Neuronal stem cell (in vitro differentiated cells): ENCODE measurements at regions not wholly inside any gene's neighbourhood (a gene's known extent, or its start where the extent isn't known, plus 50 kb on each side); places are given as distances from the start of the nearest gene placed in this dataset.

ENCODE experiments used
- DNase-seq: peaks from one replicate; pipeline ENCODE4 v3.0.0-alpha.2; 2013; ENCODE audit warnings: low spot score
- H2AFZ ChIP-seq: one replicate; pipeline ENCODE4 v1.6.1; 2013; ENCODE audit warnings: mild to moderate bottlenecking, low read length, inconsistent platforms
- H2AK5ac ChIP-seq: 2 replicates; pipeline ENCODE4 v1.6.1; 2013; ENCODE audit warnings: low read depth, mild to moderate bottlenecking, inconsistent platforms, low read length, moderate library complexity, mixed read lengths
- H2BK120ac ChIP-seq: 2 replicates; pipeline ENCODE4 v1.6.1; 2013; ENCODE audit warnings: low read depth, mild to moderate bottlenecking, inconsistent platforms, low read length, moderate library complexity, mixed read lengths
- H2BK12ac ChIP-seq: one replicate; pipeline ENCODE4 v1.6.1; 2013; ENCODE audit warnings: low read length, inconsistent platforms
- H2BK15ac ChIP-seq: 2 replicates; pipeline ENCODE4 v1.6.1; 2013; ENCODE audit warnings: mild to moderate bottlenecking, low read length, inconsistent platforms, mixed read lengths
- H2BK5ac ChIP-seq: one replicate; pipeline ENCODE4 v1.6.1; 2013; ENCODE audit warnings: inconsistent platforms, mild to moderate bottlenecking, low read length, moderate library complexity
- H3K14ac ChIP-seq: one replicate; pipeline ENCODE4 v1.6.1; 2013; ENCODE audit warnings: low read length, inconsistent platforms
- H3K18ac ChIP-seq: 2 replicates; pipeline ENCODE4 v1.6.1; 2013; ENCODE audit warnings: low read length, inconsistent platforms
- H3K23ac ChIP-seq: 2 replicates; pipeline ENCODE4 v1.6.1; 2013; ENCODE audit warnings: low read depth, mild to moderate bottlenecking, mixed read lengths, low read length, inconsistent platforms; ENCODE audit not compliant: poor library complexity
- H3K27ac ChIP-seq: replicated peaks from 3 replicates; pipeline ENCODE4 v1.5.1; 2013; ENCODE audit warnings: low read length, inconsistent platforms
- H3K27me3 ChIP-seq, 3 experiments: 2 replicates each; pipeline ENCODE4 v1.6.1; 2013; ENCODE audit warnings: low read length in 3 of 3, mild to moderate bottlenecking in 2 of 3, inconsistent platforms in 1 of 3, low read depth in 1 of 3, mixed read lengths in 1 of 3, moderate library complexity in 1 of 3; ENCODE audit not compliant: control insufficient read depth in 3 of 3, insufficient read depth in 3 of 3
- H3K36me3 ChIP-seq, 2 donors: replicated peaks in 1 of 2; 2 replicates each; pipeline ENCODE4 v1.6.1; 2013; ENCODE audit warnings: low read length in 2 of 2; ENCODE audit not compliant: control insufficient read depth in 2 of 2, insufficient read depth in 2 of 2
- H3K4ac ChIP-seq: 2 replicates; pipeline ENCODE4 v1.6.1; 2013; ENCODE audit warnings: inconsistent platforms, mild to moderate bottlenecking, low read length, moderate library complexity
- H3K4me1 ChIP-seq, 2 donors: 1 replicate in 1 of 2; 2 replicates in 1 of 2; pipeline ENCODE4 v1.6.1; 2013; ENCODE audit warnings: low read length in 2 of 2, low read depth in 1 of 2; ENCODE audit not compliant: control insufficient read depth in 2 of 2, insufficient read depth in 1 of 2
- H3K4me2 ChIP-seq: one replicate; pipeline ENCODE4 v1.6.1; 2013; ENCODE audit warnings: mild to moderate bottlenecking, low read length, inconsistent platforms; ENCODE audit not compliant: insufficient read depth, poor library complexity, severe bottlenecking
- H3K4me3 ChIP-seq, 2 donors: 2 replicates each; pipeline ENCODE4 v1.5.1; 2013; ENCODE audit warnings: low read length in 2 of 2, mild to moderate bottlenecking in 2 of 2, inconsistent platforms in 1 of 2, moderate library complexity in 1 of 2
- H3K79me1 ChIP-seq: one replicate; pipeline ENCODE4 v1.6.1; 2013; ENCODE audit warnings: low read depth, mild to moderate bottlenecking, inconsistent platforms, low read length, moderate library complexity
- H3K9ac ChIP-seq: one replicate; pipeline ENCODE4 v1.6.1; 2013; ENCODE audit warnings: mild to moderate bottlenecking, low read depth, low read length, inconsistent platforms; ENCODE audit not compliant: poor library complexity
- H3K9me3 ChIP-seq, 2 donors: replicated peaks in 1 of 2; 2 replicates each; pipeline versions ENCODE3 to v1.6.1; 2013; ENCODE audit warnings: low read length in 2 of 2, mild to moderate bottlenecking in 2 of 2, inconsistent platforms in 1 of 2, low read depth in 1 of 2, mixed read lengths in 1 of 2, moderate library complexity in 1 of 2; ENCODE audit not compliant: control insufficient read depth in 2 of 2, insufficient read depth in 1 of 2
- H4K8ac ChIP-seq: one replicate; pipeline ENCODE4 v1.6.1; 2013; ENCODE audit warnings: low read depth, mild to moderate bottlenecking, inconsistent platforms, low read length, moderate library complexity
- H4K91ac ChIP-seq: one replicate; pipeline ENCODE4 v1.6.1; 2013; ENCODE audit warnings: low read length, low read depth, mild to moderate bottlenecking, inconsistent platforms; ENCODE audit not compliant: poor library complexity
- WGBS, 2 donors: extraction: QIAGEN DNeasy Blood & Tissue Kit; methylation state at CpG; one replicate each; pipeline ENCODE4 v1.1.7; 2013; ENCODE audit warnings: missing lambda C conversion rate in 2 of 2, mixed read lengths in 1 of 2; ENCODE audit not compliant: insufficient read length in 2 of 2, insufficient replicate concordance in 1 of 2; ENCODE audit errors: extremely low coverage in 2 of 2; 5-methylcytosine and 5-hydroxymethylcytosine counted together

- no CpG with 5 or more reads among the region's 6 CpGs for WGBS, 2 donors
- H3K79me1 ChIP-seq: no peaks in the 10 kb centered on the region
- no peak overlapping the region for H3K9ac ChIP-seq
- H3K36me3 ChIP-seq: no peaks in the 10 kb centered on the region
- no peak for DNase-seq
- no peak overlapping the region for H3K23ac ChIP-seq
- no peak overlapping the region for H2BK12ac ChIP-seq
- H2BK120ac ChIP-seq: no peak overlapping the region
- no peaks in the 10 kb centered on the region for H3K4me1 ChIP-seq
- H3K14ac ChIP-seq: no peak overlapping the region
- no peak overlapping the region for H3K27ac ChIP-seq
- peaks cover 2 to 5% of the 10 kb centered on the region in 2 donors for H3K9me3 ChIP-seq
- no peak overlapping the region for H3K4ac ChIP-seq
- H2AFZ ChIP-seq: no peak overlapping the region
- H4K8ac ChIP-seq: no peak overlapping the region
- no peak overlapping the region for H3K18ac ChIP-seq
- H2BK15ac ChIP-seq: no peak overlapping the region
- no peak overlapping the region for H2BK5ac ChIP-seq
- H3K27me3 ChIP-seq: no peaks in the 10 kb centered on the region
- H3K4me3 ChIP-seq: no peak overlapping the region
- H3K4me2 ChIP-seq: no peak overlapping the region
- no peak overlapping the region for H4K91ac ChIP-seq
- H2AK5ac ChIP-seq: no peak overlapping the region
Measured at GRCh38 chr7:25562673-25563182, 334.4 kb upstream of the NPVF start.

GRCh38 chr7:25565002-25565401, 336.7 kb upstream of the NPVF start:
- Histone ChIP-seq H3K4me3 (no peak overlapping the region), H2BK15ac (no peak overlapping the region), H3K18ac (no peak overlapping the region), H2AFZ (peak overlapping the region; percentile 11), H3K9me3 (peaks cover 0 to 4% of the 10 kb centered on the region in 2 donors), H3K4ac (no peak overlapping the region), H2BK5ac (no peak overlapping the region), H3K23ac (no peak overlapping the region), H3K36me3 (no peaks in the 10 kb centered on the region), H4K91ac (no peak overlapping the region), H3K4me2 (no peak overlapping the region), H3K14ac (no peak overlapping the region), H3K9ac (no peak overlapping the region), H2AK5ac (no peak overlapping the region), H3K4me1 (peaks cover 0 to 1% of the 10 kb centered on the region in 2 donors), H4K8ac (no peak overlapping the region), H2BK120ac (no peak overlapping the region), H3K27me3 (no peaks in the 10 kb centered on the region), H3K79me1 (no peaks in the 10 kb centered on the region), H2BK12ac (no peak overlapping the region), H3K27ac (no peak overlapping the region)
- WGBS, 2 donors: no CpG with 5 or more reads among the region's 7 CpGs
- DNase-seq: no peak

GRCh38 chr7:25565949-25566348, 337.7 kb upstream of the NPVF start:
- Histone ChIP-seq H2BK15ac (no peak overlapping the region), H3K4me1 (peaks cover 0 to 1% of the 10 kb centered on the region in 2 donors), H2BK12ac (no peak overlapping the region), H3K4me3 (no peak overlapping the region), H4K8ac (no peak overlapping the region), H3K79me1 (no peaks in the 10 kb centered on the region), H3K23ac (no peak overlapping the region), H3K27me3 (no peaks in the 10 kb centered on the region), H3K14ac (no peak overlapping the region), H3K36me3 (no peaks in the 10 kb centered on the region), H3K18ac (no peak overlapping the region), H2BK5ac (no peak overlapping the region), H3K9me3 (peaks cover 0 to 4% of the 10 kb centered on the region in 2 donors), H3K9ac (no peak overlapping the region), H2BK120ac (no peak overlapping the region), H3K4ac (no peak overlapping the region), H4K91ac (no peak overlapping the region), H2AFZ (peak overlapping the region; percentile 66), H3K4me2 (no peak overlapping the region), H3K27ac (no peak overlapping the region), H2AK5ac (no peak overlapping the region)
- peak; percentile 77 for DNase-seq
- no CpG with 5 or more reads among the region's 7 CpGs for WGBS, 2 donors

GRCh38 chr7:25567430-25567829, 339.1 kb upstream of the NPVF start:
- Histone ChIP-seq H3K9me3 (peaks cover 0 to 4% of the 10 kb centered on the region in 2 donors), H3K27ac (no peak overlapping the region), H3K14ac (no peak overlapping the region), H3K4ac (no peak overlapping the region), H2AK5ac (no peak overlapping the region), H3K9ac (no peak overlapping the region), H3K36me3 (no peaks in the 10 kb centered on the region), H3K4me2 (no peak overlapping the region), H3K18ac (no peak overlapping the region), H2BK120ac (no peak overlapping the region), H2BK5ac (no peak overlapping the region), H3K4me3 (no peak overlapping the region), H4K8ac (no peak overlapping the region), H2BK12ac (no peak overlapping the region), H3K27me3 (no peaks in the 10 kb centered on the region), H3K4me1 (peaks cover 0 to 1% of the 10 kb centered on the region in 2 donors), H2BK15ac (no peak overlapping the region), H3K79me1 (no peaks in the 10 kb centered on the region), H2AFZ (no peak overlapping the region), H4K91ac (no peak overlapping the region), H3K23ac (no peak overlapping the region)
- WGBS, 2 donors: no CpG with 5 or more reads among the region's 7 CpGs
- no peak for DNase-seq
